Dermis microvascular lymphatic vessel endothelial cell (primary cell): ENCODE measurements at regions not wholly inside any gene's neighbourhood (a gene's known extent, or its start where the extent isn't known, plus 50 kb on each side); places are given as distances from the start of the nearest gene placed in this dataset.

Source experiments
- DNase-seq, 2 donors: peaks; one replicate each; pipeline versions ENCODE4 v3.0.0 to v3.0.0-alpha.2; 2010; ENCODE audit warnings: low read depth in 2 of 2

- no peak for DNase-seq
Observed at GRCh38 chr11:69393178-69393832, 88.2 kb upstream of the LINC01488 start.

GRCh38 chr11:69393865-69394233 is 87.6 kb upstream of the LINC01488 start:
- no peak for DNase-seq

DNA sequence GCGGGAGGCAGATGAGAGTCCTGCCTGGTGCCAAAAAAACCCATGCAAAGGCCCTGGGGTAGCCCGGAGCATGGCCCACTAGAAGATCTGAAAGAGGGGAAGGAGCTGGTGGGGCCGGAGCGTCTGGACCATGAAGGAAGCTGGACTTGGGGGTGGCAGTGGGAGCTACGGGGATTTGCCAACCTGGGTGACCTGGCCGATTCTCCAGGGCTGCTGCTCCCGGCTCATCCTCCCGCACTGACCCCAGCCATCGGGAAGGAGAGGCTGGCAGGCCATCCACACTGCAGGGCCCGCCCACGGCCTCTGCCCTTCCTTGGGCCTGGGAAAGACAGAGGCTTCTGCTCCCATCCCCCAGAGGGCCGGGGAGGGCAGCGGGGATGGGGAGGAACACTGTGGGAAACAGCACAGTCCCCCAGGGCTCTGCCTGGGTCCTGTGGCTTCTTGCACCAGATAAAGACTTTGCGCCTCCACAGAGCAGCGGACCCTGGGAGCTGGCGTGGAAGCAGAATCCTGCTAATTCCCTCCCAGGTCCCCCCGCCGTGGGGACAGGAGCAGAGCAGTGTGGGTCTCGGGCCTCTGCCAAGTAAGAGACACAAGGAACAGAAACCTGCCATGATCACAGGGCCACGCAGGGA is 87.1 kb upstream of the LINC01488 start:
- no peak for DNase-seq

- DNase-seq: no peak
Observed at GRCh38 chr11:69394869-69395246, 86.6 kb upstream of the LINC01488 start.

DNA sequence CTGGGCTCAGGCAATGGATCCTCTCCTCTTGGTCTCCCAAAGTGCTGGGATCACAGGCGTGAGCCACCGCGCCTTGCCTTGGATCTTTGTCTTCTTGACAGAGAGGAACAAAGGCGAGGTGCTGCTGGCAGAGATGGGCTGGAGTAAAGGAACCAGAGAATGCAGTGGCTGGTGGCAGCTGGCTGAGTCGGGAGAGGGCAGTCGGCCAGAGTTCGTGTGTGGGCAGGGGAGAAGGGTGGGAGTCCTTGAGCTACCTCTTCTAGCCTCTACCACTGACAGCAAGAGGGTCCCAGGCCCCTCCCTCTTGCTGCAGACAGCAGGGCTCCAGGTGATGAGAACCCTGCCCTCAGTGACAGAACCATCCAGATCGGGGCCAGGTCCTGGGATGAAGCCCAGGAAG is 86.2 kb upstream of the LINC01488 start:
- no peak for DNase-seq

GRCh38 chr11:69396051-69396947 is 85.2 kb upstream of the LINC01488 start:
- no peak for DNase-seq

- DNase-seq: no peak
Observed at GRCh38 chr11:69396948-69397307, 84.5 kb upstream of the LINC01488 start.

GRCh38 chr11:69397732-69398131 is 83.7 kb upstream of the LINC01488 start:
- no peak for DNase-seq

DNA sequence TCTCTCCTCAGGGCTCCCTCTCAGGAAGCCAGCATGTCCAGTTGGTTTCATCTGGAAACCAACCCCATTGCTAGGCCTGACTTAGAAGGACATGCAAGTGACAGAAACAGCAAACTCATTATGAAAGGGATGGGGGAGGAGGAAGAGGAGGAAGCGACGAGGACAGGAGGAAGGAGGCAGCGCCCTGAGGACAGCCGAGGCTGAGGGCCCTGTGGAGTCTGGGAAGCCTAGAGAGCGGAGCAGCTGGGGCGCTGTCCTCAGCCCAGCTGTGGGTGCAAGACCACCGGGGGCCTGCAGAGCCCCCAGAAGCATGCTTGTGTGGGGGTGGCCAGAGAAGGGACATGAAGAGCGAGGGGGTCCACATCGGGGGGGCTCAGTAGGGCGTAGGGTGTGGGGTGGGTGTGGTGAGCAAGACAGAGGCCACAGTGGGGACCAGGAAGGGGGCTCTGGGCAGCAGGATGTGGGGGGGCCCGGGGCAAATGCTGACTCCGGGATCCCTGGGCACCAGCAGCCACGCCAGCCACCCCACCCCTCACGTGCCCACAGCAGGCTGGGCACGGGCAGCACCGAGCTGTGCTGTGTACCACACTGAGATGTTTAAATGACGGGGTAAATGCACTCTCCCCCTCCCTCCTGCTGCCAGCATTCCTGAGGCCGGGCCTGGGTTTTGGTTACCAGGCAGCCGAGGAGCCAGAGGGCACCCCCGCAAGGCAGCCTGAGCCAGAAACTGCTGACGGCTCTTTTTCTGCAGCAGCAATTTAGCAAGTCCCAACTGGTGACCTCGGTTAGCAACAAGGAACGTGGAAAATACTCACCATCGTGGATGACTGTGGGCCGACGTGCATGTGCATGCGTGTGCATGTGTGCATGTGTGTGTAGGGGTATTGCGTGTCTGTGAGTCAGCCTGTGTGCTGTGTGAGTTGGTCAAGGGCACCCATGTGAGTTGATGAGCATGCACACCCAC is 82.7 kb upstream of the LINC01488 start:
- DNase-seq: no peak

GRCh38 chr11:69400140-69400539 is 81.3 kb upstream of the LINC01488 start:
- no peak for DNase-seq

- DNase-seq: no peak
Observed at GRCh38 chr11:69400771-69401590, 80.5 kb upstream of the LINC01488 start.

GRCh38 chr11:69401715-69402114 is 79.7 kb upstream of the LINC01488 start:
- DNase-seq: no peak

- DNase-seq: no peak
Observed at GRCh38 chr11:69402251-69402887, 79.1 kb upstream of the LINC01488 start.

- no peak for DNase-seq
Observed at GRCh38 chr11:69403556-69404215, 77.8 kb upstream of the LINC01488 start.

DNA sequence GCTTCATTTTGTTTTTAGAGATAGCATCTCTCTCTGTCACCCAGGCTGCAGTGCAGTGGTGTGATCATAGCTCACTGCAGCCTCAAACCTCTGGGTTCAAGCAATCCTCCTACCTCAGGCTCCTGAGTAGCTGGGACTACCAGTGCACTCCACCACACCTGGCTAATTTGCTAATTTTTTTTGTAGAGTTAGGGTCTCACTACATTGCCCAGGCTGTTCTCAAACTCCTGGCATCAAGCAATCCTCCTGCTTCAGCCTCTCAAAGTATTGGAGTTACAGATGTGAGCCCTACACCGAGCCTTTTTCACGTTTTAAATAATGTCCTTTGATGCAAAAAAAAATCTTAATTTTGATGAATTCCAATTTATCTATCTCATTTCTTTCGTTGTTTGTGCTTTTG is 75.4 kb upstream of the LINC01488 start:
- no peak for DNase-seq

DNA sequence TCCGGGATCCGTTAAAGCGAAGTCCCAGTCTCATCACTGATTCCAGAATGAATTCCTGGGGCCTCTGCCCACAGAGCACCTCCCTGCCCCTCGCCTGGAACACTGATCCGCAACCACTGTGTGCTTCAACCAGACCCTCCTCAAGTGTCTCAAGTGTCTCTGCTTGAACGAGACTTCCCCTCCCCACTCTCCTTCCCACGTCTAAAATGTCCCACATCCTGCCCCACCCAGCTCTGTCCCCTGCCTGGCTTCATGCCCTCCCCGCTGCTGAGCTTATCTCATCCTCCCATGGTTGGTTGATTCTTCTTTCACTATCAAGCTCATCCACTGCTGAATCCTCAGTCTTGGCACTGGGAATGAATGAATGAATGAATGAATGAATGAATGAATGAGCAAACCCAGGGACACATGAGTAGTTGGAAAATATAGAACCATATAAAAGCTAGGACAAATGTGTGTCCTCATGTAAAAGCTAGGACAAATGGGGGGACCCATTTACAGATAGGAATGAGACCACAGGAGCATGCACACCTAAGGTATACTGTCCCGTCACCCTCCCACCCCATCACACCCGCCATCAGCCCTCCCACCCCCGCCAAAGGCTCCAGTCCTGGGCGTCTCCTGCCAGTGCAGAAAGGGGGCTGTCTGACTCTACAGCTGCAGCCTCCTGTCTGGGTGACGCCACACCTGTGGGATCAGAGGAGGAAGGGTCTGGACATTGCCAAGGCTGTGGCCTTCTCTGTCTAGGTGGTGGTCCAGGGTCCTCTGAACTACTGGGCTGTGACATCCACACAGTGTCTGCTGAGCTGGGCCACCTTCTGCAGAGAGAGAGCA is 71.4 kb upstream of the LINC01488 start:
- no peak for DNase-seq

DNA sequence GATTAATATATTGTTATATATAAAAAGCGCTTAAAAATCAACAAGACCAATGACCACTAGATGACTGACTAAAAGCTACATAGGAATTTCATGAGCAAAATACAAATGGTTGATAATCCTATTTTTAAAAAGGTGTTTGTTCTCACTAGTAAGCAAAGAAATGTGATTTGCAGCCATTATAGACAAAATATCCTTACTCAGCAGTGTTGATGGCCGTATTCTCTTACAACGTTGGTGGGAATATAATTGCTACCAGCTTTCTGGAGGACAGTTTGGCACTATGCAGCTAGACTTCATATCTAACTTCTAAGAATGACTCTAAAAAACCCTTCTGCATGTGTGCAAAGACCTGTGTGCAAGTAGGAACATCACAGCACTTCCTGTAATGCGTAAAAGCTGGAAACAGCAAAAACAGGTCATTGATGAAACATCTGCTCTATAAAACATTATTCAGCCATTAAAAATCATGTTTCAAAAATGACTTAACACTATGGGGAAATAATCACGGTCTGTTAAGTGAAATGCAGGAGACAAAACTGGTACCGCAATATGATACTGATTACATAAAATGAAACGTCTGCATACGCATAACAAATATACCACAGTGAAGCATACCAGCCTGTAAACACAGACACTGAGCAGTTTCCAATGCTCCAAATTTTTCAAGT is 70.1 kb upstream of the LINC01488 start:
- DNase-seq: no peak
